HG02678 (cell line): ENCODE measurements at regions not wholly inside any gene's neighbourhood (a gene's known extent, or its start where the extent isn't known, plus 50 kb on each side); places are given as distances from the start of the nearest gene placed in this dataset.
A peak's percentile ranks its signal among the peaks of the same experiment; 100 is the strongest.

ENCODE experiments used
- ATAC-seq: cut with Tn5 transposase; IDR thresholded peaks from one replicate; pipeline ENCODE4 v1.9.1; 2021; ENCODE audit warnings: mild to moderate bottlenecking, moderate library complexity; ENCODE audit not compliant: unreplicated experiment

DNA sequence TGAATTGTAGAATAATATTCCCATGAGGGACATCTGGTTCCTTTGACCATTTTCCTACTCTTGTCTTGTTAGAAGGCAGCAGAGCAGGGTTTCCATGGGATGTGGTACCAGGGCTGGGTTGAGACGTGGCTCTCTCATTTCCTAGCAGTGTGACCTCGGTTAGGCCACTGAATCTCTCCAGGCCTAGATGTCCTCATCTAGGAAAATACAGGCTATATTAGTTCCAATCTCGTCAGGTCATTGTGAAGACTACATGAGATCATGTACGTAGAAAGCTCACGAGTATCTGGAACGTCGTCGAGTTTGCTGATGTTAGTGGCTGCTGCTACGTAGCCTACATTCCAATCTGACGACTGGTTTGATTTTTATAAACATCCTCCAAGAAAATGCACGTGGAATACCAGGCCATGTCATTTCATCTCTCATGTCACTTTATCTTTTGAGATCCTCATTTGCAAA lies 278.2 kb upstream of the GATB start:
- ATAC-seq: no peak

DNA sequence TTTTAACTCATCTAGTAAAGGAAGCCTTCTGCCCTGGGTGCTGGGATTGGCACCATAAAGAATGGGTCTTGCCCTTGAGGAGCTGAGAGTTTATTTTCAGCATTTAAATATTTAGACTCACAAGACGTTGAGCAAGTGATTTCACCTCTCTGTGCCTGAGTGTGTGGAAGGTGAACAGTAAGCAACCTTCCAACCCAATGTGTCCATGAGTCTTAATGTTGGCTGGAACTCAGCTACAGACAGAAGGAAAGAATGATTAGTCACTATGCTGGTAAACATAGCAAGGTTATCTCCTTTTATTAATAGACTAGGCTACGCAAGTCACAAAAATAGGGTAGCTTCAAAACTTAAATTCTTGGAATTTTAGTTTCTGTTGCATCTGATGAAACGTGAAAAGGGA lies 277.4 kb upstream of the GATB start:
- no peak for ATAC-seq

- no peak for ATAC-seq
Measured at GRCh38 chr4:152037435-152037834, 276.6 kb upstream of the GATB start.

DNA sequence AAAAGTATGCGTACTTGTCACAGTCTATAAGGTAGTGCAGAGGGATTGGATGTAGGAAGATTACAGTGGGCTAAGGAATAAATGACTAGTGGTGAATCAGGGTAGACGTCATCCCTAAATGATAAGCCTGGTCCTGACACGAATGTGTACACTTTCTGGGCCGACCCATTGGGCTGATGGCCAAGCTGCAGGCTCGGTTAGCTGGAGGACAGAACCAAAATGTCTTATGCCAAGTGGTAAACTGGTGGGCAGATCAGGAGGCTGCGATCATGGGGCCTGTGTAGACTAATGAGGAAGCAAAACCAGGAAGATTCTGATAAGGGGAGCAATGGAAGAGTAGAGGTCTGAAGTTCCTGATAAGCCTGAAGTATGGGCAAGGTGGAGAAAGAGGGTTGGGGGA lies 272.8 kb upstream of the GATB start:
- ATAC-seq: no peak

GRCh38 chr4:152032722-152033131 lies 271.9 kb upstream of the GATB start:
- no peak for ATAC-seq

- ATAC-seq: no peak
Measured at GRCh38 chr4:152029631-152030030, 268.8 kb upstream of the GATB start.

DNA sequence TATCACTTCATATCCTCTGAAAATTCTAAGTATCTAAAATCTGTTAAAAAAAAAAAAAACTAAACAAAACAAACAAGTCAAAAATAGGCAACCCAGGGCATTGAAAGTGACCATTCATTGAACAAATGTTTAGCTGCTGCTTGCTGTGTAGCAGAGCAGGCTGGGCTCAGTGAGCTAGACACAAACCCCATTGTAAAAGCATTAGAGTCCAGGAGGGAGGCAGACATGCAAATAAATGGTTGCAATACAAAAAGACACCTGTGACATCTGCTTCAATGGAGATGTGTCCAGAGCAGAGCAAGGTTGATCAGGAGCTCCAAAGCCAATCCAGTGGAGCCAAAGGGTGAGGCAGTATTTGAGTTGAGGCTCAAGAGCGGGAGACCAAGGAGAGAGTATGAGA lies 267.3 kb upstream of the GATB start:
- peak; percentile 77 for ATAC-seq

DNA sequence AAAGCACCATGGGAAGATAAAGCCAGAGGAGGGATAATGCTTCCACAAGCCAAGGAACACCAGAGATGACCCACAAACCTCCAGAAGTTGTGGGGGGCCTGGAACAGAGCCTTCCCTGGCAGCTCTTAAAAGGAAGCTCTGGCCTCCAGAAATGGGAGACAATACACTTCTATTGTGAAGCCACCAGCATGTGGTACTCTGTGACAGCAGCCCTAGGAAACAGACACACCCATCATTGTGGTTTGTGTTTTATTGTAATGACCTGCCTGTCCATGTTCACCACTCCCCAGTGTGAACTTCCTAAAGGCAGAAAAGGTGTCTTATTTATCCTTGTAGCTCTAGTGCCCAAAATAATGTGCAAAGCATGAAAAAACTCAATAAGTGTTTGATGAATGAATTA lies 264.1 kb upstream of the GATB start:
- no peak for ATAC-seq

GRCh38 chr4:152023674-152024073 lies 262.9 kb upstream of the GATB start:
- ATAC-seq: no peak

DNA sequence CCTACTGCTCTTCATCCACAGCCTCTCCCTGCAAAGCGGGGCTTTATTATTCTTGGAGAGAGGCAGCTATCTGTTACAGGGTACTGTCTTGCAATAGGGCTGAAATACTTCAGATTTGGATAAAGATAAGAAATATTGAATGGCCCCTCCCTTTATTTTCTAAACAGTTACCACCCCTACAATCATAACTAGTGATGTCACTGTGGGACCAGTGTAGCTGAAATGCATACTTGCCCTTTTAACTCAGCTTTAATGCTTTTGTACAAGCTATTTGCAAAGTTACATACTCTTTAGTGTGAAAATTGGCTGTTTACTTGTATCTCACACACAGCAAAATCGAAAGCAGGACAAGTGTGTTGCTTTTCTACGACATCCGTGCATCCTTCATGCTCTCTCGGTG lies 261.7 kb upstream of the GATB start:
- ATAC-seq: no peak

DNA sequence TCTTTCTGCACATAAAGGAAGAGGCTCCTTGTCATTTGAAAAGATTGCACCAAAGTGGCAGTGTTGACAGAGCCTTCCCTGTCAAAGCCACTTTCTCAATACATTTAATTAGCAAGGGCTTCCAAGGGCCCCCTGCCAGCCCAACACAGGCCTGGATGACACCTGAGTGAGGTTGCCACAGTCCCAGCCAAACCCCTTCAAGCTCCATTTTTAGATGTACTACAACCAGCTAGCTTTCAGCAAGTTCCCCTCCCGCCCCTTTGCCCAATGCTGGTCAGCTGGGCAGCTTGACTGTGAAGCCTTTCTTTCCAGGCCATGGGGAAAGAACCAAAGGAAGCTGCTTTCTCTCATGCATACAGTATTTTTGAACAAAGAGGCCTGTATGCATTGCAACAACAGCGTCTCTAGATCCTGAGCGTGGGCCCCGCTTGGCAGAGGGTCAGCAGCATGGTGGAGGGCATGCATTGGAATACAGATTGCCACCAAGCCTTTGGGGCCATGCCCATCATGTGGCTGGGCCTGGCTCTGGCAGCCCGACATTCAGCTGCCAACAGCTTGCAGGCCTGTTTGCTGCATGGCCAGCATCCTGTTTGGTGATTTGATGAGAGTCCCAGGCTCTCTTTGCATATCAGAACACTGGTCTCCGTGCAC lies 261.1 kb upstream of the GATB start:
- ATAC-seq: no peak

DNA sequence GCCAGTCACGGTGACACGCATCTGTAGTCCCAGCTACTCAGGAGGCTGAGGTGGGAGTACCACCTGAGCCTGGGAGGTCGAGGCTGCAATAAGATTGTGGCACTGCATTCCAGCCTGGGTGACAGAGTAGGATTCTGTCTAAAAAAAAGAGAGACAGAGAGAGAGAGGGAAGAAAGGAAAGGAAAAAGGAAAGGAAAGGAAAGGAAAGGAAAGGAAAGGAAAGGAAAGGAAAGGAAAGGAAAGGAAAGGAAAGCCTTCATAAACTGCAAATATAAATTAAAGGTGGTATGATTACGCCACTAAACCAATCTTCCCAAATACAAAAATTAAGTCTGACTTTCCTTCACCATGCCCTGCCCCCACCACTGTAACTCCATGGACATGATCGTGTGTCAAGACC lies 259.3 kb upstream of the GATB start:
- ATAC-seq: no peak

- ATAC-seq: no peak
Measured at GRCh38 chr4:152016303-152016620, 255.5 kb upstream of the GATB start.

- ATAC-seq: no peak
Measured at GRCh38 chr4:152015597-152016302, 254.9 kb upstream of the GATB start.

DNA sequence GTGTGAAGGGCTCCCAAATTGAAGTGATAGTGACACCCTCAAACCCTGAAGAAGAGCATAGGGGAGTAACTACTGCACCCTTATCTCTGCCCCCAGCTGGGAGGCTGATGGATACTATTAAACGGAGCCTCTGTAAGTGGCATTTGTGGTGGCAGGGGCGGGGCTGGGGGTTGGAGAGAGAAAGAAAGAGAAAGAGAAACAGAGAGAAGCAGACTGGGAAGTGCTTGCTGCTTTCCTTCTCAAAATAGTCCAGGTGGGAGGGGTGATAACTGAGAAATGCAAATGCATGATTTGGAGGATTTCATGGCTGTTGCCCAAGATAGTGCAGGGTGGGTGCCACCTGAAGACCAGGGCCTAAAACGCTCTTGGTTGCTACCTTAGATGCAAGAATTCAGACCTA lies 253.5 kb upstream of the GATB start:
- peak; percentile 95 for ATAC-seq

GRCh38 chr4:152011469-152011868 lies 250.7 kb upstream of the GATB start:
- ATAC-seq: no peak

- no peak for ATAC-seq
Measured at GRCh38 chr4:152010710-152011079, 249.9 kb upstream of the GATB start.

GRCh38 chr4:152009983-152010709 lies 249.3 kb upstream of the GATB start:
- ATAC-seq: no peak

GRCh38 chr4:152009031-152009670 lies 248.3 kb upstream of the GATB start:
- no peak for ATAC-seq

DNA sequence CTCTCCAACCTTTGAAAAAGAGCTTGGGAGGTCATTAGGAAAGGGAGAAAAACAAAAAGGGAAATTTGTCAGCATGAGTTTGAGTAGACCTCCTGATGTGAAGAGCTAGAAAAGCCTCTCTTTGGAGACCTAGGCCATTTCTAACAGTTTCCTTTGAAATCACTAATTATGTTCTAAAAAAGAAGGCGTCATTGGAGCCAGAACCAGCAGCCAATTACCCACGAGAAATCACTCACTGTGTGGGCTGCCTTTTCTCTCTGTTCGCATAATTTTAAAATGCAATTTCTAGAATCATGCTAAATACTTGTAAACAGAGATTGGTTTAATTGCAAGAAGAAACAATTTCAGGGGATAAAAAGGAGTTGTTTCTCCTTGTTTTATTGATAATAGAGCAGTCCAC lies 246.3 kb upstream of the GATB start:
- ATAC-seq: no peak

DNA sequence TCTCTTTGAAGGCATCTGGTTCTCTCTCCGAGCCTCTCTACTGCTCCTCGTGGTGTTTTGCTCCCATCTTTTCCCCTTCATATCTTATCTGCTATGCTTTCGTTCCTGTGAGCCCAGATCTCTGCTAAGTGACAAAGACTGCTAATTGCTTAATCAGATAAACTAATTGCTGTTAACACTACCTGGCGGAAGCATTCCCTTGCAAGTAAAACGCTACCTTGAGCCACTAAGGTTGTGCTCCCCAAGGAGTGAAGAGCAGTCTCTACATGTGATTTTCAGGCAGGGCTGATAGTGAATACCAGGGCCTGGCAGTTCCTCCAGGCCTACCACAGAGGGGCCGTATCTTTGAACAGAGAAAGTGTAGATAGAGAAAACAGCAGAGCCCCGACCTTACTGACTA lies 244.0 kb upstream of the GATB start:
- ATAC-seq: no peak

DNA sequence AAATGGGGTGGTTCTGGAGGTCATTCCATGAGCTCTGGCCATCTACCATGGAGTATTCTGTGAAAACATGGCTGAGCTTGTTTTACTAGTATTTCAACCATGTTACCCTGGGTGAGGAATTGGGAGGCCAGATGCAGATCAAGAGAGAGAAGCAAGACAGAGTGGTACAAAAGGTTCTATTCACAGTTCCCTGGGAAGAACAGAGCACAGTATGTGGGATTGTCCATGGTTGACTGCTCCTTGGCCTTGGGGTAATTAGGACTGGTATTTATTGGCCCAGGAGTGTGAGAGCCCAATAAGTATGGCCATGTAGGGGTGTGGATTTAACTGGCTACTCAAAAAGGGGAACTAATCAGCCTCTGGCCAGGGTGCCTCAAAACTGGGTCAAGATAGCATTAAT lies 239.7 kb upstream of the GATB start:
- no peak for ATAC-seq
